ACHN (cell line): ENCODE measurements at regions not wholly inside any gene's neighbourhood (a gene's known extent, or its start where the extent isn't known, plus 50 kb on each side); places are given as distances from the start of the nearest gene placed in this dataset.

Source experiments
- DNase-seq: peaks from one replicate; pipeline ENCODE4 v3.0.0-alpha.2; 2015
- in situ Hi-C: cut with HindIII; loops from 2 replicates; pipeline ENCODE4 v1.10.0; 2017; ENCODE audit warnings: low sequenced_read_pairs, low pct_ligation_motif_present, low pct_unique_long_range_greater_than_20kb

GRCh38 chr10:29840516-29841276 lies 205.9 kb upstream of the SVIL start:
- in situ Hi-C loops, result no loop called here
- no peak for DNase-seq

GRCh38 chr10:29839826-29840515 lies 205.2 kb upstream of the SVIL start:
- no peak for DNase-seq
- in situ Hi-C loops, result no loop called here

GRCh38 chr10:29838539-29838938 lies 203.8 kb upstream of the SVIL start:
- DNase-seq, result no peak
- in situ Hi-C loops, result no loop called here

- no peak for DNase-seq
- in situ Hi-C loops, result no loop called here
Observed at GRCh38 chr10:29837586-29837985, 202.8 kb upstream of the SVIL start.

GRCh38 chr10:29836396-29836795 lies 201.6 kb upstream of the SVIL start:
- in situ Hi-C loops, result no loop called here
- no peak for DNase-seq

- no peak for DNase-seq
- in situ Hi-C loops, result no loop called here
Observed at GRCh38 chr10:29835055-29835454, 200.3 kb upstream of the SVIL start.

GRCh38 chr10:29830531-29831512 lies 196.1 kb upstream of the SVIL start:
- DNase-seq, result no peak
- in situ Hi-C loops, result no loop called here

- in situ Hi-C loops, result no loop called here
- DNase-seq, result no peak
Observed at GRCh38 chr10:29829776-29830175, 195.0 kb upstream of the SVIL start.

GRCh38 chr10:29828956-29829355 lies 194.2 kb upstream of the SVIL start:
- no peak for DNase-seq
- in situ Hi-C loops, result no loop called here

GRCh38 chr10:29828440-29828894 lies 193.7 kb upstream of the SVIL start:
- in situ Hi-C loops, result no loop called here
- DNase-seq, result no peak

GRCh38 chr10:29827512-29827911 lies 192.7 kb upstream of the SVIL start:
- in situ Hi-C loops, result no loop called here

GRCh38 chr10:29826801-29827450 lies 192.2 kb upstream of the SVIL start:
- in situ Hi-C loops, result no loop called here
- DNase-seq, result no peak

More at GRCh38 chr10:29827512-29827911, 192.7 kb upstream of the SVIL start:
- no peak for DNase-seq

- in situ Hi-C loops, result no loop called here
- no peak for DNase-seq
Observed at GRCh38 chr10:29826221-29826620, 191.4 kb upstream of the SVIL start.

GRCh38 chr10:29823553-29824080 lies 188.8 kb upstream of the SVIL start:
- DNase-seq, result no peak
- in situ Hi-C loops, result no loop called here

GRCh38 chr10:29820890-29821461 lies 186.2 kb upstream of the SVIL start:
- in situ Hi-C loops, result no loop called here
- DNase-seq, result no peak

- DNase-seq, result no peak
- in situ Hi-C loops, result no loop called here
Observed at GRCh38 chr10:29816801-29817558, 182.2 kb upstream of the SVIL start.

GRCh38 chr10:29815572-29815971 lies 180.8 kb upstream of the SVIL start:
- in situ Hi-C loops, result no loop called here
- DNase-seq, result no peak
